B cell (primary cell): ENCODE measurements at regions not wholly inside any gene's neighbourhood (a gene's known extent, or its start where the extent isn't known, plus 50 kb on each side); places are given as distances from the start of the nearest gene placed in this dataset.

Experiments
- EZH2 ChIP-seq: IDR thresholded peaks from 2 replicates; pipeline ENCODE4 v1.6.1; 2012; ENCODE audit warnings: borderline replicate concordance, low read depth, mild to moderate bottlenecking, moderate library complexity, low read length; ENCODE audit not compliant: insufficient read depth, poor library complexity, severe bottlenecking
- TF ChIP-seq, protein P1 (sequence below): fragments of 200-600 bp; IDR thresholded peaks from one replicate; pipeline ENCODE4 v1.8.0; 2022; ENCODE audit warnings: antibody characterized with exemption, mild to moderate bottlenecking

DNA sequence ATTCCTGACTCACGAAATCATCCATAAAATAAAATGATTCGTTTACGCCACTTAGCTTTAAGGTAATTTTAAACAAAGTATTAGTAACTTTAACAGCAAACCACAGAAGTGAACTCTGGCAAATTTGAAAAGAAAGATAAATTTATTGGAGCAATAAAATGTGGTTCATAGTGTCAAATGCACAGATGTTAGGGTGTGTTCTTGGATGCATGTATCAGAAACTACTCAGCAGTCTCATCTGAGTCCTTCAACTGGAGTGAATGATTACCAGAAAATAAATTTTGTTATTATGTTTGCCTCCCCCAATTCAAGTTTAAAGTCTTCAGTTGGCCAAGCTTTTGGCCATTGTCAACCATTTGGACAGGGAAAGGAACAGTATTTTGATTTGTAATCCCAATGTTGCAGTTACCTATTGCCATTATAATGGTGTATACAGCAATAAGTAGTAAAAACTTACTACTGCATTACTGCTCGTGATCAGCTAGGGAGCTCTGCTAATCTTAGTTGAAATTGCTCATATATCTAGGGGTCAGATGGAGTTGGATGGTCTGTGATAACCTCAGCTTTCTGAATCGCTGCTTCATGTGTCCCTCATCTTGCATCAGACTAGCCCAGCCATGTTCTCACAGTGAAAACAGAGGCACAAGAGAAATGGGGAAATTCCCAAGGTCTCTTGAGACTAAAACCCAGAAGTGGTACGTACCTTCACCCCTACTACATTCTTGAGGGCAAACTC, 254.6 kb upstream of the KCNIP4 start:
- TF ChIP-seq, protein P1, sequence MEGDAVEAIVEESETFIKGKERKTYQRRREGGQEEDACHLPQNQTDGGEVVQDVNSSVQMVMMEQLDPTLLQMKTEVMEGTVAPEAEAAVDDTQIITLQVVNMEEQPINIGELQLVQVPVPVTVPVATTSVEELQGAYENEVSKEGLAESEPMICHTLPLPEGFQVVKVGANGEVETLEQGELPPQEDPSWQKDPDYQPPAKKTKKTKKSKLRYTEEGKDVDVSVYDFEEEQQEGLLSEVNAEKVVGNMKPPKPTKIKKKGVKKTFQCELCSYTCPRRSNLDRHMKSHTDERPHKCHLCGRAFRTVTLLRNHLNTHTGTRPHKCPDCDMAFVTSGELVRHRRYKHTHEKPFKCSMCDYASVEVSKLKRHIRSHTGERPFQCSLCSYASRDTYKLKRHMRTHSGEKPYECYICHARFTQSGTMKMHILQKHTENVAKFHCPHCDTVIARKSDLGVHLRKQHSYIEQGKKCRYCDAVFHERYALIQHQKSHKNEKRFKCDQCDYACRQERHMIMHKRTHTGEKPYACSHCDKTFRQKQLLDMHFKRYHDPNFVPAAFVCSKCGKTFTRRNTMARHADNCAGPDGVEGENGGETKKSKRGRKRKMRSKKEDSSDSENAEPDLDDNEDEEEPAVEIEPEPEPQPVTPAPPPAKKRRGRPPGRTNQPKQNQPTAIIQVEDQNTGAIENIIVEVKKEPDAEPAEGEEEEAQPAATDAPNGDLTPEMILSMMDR, result no peak
- no peak for TF ChIP-seq EZH2
